ENCODE measurements at regions not wholly inside any gene's neighbourhood (a gene's known extent, or its start where the extent isn't known, plus 50 kb on each side); places are given as distances from the start of the nearest gene placed in this dataset.

DNA sequence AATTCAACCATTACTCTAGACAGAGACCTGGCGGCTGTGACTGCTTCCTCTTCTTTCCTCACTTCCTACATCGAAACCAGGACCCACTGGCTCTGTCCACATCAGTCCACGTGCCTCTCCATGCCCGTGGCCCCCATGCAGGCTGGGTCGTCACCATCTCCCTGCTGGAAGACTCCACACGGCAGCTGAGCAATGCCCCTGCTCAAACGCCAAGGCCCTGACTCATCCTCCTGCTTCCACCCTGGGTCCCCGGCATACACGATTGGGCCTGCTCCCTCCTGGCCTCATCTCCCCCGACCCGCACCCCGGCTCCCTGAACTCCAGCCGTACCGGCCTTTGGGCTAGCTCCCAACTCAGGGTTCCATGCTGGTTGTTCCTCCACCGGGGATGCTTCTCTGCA lies 67.2 kb upstream of the IER5L start:
- no peak for DNase-seq

DNA sequence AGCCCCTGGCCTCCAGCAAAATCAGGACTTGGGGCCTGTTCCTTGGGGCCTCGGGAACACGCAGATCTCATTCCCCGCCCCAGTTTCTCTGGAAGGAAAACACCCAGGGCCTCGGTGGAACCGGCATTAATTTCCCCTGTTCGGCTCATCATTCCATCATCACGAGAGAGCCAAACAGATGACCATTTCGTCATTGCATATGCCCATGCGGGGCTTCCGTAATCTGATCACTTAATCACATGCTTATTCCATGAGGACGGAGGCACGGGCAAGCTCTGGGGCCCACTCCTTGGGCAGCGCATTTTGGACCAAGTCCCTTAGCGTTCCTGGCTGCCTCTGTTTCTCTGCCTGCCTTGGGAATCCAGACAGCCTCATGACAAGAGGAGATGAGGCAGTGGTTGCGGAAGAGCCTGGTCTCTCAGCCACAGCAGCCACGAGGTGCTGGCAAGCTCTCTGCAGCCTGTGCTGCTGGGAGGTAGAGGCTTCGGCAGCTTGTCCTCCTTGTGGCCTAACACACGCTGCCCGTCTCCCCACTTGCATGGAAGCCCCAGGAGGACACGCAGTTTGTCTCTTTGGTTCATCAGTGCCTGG lies 65.0 kb upstream of the IER5L start:
- no peak for DNase-seq

DNA sequence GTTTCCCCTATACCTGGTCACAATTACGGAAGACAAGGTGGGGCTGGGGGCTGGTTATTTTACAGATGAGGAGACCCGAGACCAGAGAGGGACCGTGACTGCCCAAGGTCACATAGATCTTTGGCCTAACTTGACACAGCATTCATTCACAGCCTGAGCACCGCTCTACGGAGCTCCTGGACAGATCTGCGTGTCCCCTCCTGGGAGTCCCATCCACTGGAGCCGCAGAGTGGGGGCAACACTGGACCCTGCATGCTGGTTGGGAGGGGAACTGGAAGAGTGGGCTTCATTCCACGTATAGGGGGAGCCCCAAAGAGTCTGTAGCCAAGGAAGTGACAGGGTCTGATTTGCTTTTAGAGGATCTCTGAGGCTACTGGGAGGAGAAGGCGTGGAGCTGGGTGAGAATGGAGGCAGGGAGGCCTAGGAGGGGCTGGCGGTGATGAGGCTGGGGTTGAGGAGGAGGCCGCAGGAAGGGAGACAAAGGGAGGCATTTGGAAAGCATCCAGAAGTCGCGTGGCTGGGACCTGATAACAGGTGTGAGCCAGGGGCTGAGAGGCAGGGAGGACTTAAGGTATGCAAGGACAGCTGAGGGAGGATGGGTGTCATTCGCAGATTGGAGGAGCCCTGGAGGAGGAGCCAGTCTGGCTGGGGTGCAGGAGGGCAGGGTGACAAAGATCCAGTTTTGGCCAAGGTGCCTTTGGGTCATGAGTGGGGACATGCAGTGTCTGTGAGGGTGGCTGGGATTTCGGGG lies 64.3 kb upstream of the IER5L start:
- no peak for DNase-seq

DNA sequence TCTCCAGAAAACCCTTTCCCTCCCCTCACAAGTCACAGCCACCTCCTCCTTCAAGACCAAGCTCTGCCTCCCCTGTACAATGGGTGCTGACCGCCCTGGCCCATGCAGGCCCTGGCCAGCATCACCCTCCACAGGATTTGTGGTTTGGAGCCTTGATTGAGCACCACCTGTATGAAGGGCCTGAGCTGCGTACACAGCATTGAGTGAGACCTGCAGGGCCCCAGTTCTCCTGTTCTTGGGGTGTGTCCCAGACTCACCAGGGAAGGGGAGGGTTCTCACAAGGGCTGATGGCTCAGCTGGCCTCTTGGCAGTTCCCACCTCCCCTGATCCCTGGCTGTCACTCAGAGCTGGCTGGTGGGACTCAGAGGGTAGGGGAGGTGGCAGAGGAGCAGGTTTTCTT lies 63.7 kb upstream of the IER5L start:
- DNase-seq = no peak

DNA sequence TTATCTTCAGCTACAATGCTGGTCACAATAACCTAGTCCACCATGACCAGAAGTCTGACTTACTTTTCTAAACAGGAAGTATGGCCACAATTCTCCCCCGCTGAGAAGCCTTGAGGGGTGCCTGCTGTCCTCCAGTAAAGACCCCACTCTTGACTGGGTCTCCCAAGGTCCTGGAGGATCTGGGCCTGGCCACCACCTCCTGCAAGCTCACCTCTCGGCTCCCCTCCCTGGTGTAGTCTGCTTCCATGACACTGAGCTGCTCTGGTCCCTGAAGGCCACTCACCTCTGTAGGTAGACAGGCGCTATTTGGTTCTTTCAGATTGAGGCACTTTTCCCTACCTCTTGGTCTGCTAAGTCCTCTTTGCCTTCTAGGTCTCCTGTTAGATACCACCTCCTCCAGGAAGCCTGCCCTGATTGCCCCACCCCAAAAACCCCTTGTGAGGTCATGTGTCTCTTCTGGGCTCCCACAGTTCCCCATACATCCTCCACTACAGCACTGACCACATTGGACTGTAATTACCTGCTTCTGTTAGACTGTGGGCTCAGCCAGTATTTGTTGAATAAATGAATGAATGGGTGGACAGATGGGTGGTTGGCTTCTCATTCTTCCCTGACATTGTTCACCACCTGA lies 62.6 kb upstream of the IER5L start:
- no peak for DNase-seq

DNA sequence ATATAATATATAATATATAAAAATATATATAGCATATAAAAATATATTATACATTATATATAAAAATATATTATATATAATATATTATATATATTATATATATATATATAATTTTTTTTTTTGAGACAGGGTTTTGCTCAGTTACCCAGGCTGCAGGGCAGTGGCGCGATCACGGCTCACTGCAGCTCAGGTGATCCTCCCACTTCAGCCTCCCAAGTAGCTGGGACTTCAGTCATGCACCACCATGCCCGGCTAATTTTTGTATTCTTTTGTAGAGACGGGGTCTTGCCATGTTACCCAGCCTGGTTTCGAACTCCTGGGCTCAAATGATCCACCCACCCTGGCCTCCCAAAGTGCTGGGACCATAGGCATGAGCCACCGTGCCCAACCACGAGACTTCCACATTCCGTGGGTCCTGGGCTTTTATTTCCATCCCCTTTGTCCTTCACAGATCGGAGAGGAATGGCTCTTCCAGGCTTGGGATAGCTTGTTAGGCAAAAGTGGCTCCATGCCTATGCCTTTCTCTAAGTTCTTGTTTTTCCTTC lies 62.0 kb upstream of the IER5L start:
- no peak for DNase-seq

DNA sequence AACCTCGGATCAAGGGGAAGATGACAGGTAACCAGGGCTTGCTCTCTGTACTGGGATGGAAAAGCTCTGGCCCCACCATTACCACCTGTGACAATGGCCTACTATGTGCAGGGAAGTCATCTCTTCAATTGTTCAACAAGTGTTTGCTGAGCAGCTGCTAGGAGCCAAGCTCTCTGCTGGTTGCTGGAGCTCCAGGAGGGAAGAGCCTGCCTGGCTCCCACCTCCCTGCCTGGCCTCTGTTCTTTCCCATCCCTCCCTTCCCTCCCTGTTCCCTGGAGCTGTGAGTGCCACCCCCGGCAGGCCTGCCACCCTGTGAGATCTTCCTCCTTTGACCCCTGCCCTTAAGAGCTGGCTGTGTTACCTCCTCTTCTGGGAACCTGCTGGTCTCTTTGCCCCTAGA lies 59.7 kb upstream of the IER5L start:
- DNase-seq = no peak

DNA sequence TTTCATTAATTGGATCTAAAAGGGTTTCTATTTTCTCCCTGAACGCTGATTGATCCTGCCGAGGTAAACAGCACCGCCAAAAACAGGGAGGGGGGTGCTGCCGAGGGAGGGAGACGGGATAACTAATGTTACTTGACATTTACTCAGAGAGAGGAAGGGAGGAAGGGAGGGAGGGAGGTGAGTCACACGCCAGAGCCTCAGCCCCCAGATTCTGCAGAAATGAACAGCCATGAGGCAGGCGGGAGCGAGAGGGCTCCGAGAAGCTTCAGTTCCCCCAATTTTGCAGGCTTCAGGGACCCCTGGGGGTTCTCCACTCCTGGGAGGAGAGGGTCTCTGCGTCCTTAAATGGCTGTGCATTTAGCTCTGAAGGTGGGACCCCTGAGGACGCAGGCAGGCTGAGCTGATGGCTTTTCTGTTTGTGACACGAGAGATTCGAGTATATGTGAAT lies 59.1 kb upstream of the IER5L start:
- DNase-seq = peak; percentile 51

DNA sequence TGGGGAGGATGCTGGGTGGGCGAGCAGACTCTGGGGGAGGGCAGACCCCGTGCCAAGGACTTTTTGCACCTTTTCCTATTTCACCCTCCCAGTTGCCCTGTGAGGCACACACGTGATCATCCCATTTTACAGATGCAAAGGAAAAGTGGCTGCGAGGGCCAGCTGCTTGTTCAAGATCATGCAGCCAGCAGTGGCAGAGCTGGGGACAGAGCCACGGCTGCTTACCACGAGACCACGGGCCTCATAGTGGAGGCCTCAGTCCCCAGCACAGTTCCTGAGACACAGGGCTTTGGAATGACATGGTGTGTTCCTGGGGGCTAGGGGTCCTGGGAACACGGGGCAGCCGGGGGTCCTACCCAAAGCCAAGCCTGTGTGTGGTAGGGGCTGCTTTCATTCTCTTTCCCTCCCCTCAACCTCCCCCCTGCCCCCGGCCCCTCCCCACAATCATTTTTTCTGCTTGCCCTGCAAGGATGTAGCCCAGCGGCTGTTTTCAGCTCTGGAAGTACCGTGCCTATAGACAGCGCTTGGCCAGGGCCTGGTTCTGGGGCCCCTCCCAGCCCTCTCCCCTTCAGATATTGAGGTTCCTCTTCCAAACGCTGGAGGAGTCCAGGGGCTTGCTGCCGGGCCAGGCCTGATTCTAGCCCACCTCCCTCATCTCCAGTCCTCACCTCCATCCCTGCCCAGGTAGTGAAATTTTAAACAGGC lies 58.5 kb upstream of the IER5L start:
- no peak for DNase-seq

DNA sequence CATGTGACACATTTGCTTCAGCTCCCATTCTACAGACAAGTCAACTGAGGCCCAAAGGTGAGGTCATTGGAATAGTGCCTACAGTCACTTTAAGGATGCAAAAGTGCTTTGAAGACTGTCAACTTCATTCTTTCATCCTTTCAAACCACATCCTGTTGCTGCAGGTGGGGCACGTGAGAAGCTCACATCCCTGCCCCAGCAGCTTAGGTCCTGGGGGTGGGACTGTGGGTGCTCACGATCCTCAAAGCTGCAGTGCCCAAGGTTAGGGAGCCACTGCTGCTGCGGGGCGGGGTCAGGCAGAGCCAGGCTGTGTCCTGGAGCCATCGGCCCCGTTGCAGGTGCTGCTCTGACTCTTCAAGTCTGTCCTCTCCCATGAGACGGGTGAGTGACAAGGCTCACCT lies 57.9 kb upstream of the IER5L start:
- DNase-seq = peak; percentile 46

DNA sequence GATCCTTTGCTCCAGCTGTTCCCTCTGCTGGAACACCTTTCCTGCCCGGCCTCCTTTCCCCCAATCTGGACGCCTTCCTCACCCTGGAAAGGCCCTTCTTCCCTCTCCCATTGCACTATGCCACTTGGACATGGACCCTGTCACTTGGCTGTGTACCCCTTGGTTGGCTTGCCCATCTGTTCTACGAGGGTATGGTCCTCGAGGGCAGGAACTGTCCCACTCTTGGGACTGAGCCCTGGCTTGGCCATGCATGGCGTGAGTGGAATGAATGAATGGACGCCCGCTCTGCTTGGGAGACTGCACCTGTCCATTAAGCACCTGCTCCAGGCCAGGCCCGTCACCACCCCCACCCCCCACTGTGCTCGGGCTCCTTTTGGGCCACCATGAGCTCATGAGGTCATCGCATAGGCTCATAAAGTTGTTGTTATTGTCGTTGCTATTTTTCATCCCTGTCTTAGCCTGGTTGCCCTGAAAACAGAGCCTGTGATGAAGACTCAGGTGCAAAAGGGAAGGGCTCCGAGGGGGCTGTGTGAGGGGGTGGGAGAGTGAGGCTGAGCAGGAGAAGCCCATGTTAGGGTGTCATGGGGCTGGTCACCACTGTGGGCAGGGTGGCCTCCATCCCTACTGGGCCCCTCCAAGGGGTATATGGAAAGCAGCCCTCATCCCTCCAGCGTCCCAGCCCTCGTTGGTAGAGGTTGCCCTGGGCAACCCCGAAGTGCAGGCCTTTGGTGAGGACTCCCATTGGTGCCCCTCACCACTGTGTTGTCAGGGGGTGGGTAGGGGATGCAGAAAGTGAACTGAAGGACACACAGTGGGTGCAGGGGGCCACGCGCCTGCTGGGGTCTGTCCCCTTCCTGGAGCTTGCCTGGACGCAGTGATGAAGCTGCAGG lies 57.2 kb upstream of the IER5L start:
- DNase-seq = no peak

DNA sequence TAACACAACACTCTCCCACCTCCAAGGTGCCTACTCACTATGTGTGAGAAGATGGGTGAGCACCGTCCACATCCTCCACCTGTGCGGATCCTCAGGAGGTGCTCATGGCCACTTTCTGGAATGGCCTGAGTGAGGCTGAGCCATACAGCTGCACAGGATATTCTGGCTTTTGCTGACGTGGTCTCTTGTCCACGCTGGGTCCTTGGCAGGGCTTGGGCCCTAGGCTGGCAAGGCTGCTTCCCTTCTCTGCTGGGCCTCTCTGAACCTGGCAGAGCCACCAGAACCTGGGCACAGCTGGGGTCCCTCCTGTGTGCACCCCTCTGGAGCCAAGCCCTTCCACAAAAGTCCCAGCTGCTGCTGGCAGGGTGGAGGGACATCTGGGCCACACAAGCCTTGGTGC lies 56.4 kb upstream of the IER5L start:
- no peak for DNase-seq

DNA sequence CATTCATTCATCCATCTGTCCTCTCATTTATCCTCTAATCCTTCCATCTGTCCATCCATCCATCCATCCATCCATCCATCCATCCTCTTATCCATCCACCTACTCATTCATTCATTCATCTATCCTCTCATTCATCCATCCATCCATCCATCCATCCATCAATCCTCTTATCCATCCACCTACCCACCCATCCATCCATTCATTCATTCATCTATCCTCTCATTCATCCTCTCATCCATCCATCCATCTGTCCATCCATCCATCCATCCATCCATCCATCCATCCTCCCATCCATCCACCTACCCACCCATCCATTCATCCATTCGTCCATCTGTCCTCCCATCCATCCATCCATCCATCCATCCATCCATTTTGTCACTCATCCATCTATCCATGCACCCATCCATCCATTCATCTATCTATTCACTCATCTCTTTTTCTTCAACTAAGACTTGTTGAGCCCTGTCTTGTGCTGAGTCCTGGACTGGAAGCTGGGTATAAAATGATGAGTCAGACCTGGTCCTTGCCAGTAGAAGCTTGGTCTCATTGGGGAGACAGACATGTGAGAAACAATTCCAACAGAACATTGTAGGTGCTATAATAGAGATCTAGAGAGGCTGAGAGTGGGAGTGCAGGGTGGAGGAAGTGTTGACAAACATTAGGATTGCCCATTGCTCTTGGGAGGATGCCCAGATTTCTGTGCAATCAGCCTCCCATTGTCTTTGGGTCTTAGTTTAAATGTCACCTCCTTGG lies 55.0 kb upstream of the IER5L start:
- DNase-seq = no peak

DNA sequence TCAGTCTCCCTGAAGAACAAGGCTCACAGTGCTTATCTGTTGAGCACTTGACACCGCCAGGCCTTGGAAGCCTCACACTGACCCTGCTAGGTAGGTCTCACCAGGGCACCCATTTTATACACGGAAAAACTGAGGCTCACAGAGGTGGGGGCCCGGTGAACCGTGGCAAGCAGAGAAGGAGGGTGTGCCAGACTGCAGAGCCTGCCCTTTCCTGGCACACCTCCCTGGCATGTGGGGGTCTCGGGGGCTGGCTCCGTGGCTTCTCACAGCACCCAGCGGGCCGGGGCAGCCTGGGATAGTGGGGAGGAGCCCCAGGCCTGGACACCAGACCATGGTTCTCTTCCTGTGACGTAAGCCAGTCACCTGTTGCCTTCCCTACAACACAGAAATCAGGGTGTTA lies 53.7 kb upstream of the IER5L start:
- no peak for DNase-seq

DNA sequence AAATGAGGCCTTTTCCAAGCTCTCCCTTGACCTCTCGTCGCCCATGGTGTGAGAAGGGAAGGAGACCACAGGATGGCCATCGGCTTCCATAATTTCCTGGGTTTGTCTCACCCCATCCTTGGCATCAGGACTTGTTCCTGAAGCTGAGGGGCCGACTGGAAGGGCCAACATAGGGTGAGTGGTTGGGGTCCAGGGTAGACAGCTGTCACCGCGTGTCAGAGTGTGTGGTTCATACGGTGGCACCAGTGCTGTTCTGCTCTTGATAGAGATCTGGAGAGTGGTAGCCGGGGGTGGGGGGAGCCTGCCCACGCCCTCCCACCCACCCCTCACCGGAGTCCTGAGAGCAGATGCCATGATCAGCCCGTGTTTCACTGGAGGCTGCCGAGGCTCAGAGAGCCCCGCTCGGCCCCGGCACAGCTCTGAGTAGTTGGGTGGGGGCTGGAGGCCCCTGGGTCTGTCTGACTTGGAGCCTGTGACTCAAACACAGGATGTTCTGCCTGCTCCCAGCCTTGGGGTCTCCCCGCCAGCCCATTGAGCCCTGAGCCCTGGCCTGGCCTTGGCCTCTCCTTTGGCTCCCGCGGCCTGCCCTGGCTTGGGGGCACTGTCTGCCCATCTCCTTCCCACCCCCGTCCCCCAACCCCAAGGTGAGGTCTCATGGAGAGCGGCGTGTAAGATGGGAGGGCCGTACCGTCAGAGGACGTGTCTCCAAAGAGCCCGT lies 53.1 kb upstream of the IER5L start:
- no peak for DNase-seq

DNA sequence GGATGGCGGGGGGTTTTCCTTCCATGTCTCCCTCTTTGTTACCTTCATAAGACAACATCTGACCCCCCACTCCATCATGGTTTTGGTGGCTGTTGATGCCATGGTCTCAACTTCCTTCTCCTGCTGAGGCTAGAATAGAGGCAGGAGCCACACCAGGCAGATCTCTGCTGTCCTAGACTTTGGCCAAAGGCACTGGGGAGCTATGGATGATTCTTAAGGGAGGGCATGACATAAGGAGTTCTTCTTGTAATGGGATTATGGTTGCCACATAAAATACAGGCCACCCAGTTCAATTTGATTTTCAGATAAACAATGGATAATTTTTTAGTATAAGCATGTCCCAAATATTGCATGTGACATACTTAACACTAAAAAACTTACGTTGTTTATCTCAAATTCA lies 52.2 kb upstream of the IER5L start:
- no peak for DNase-seq
